Progenitor cell of endocrine pancreas (in vitro differentiated cells): ENCODE measurements at regions not wholly inside any gene's neighbourhood (a gene's known extent, or its start where the extent isn't known, plus 50 kb on each side); places are given as distances from the start of the nearest gene placed in this dataset.

Source experiments
- DNase-seq: peaks from one replicate; pipeline ENCODE4 v3.0.0; 2021; ENCODE audit warnings: low spot score; ENCODE audit not compliant: unreplicated experiment
- H3K27ac Mint-ChIP-seq: 2 replicates; pipeline ENCODE4 v1.8.0; 2021; ENCODE audit warnings: mild to moderate bottlenecking, moderate library complexity, mixed read lengths
- H3K27me3 Mint-ChIP-seq: 2 replicates; pipeline ENCODE4 v1.8.0; 2021; ENCODE audit warnings: mixed read lengths
- H3K36me3 Mint-ChIP-seq: 2 replicates; pipeline ENCODE4 v1.8.0; 2022; ENCODE audit warnings: mixed read lengths; ENCODE audit not compliant: insufficient read depth
- H3K4me1 Mint-ChIP-seq: 2 replicates; pipeline ENCODE4 v1.8.0; 2021; ENCODE audit warnings: low read depth, mixed read lengths
- H3K4me3 Mint-ChIP-seq: 2 replicates; pipeline ENCODE4 v1.8.0; 2021; ENCODE audit warnings: low read depth, mild to moderate bottlenecking, moderate library complexity, mixed read lengths
- H3K9me3 Mint-ChIP-seq: 2 replicates; pipeline ENCODE4 v1.8.0; 2021; ENCODE audit warnings: low read depth, mixed read lengths
- CTCF ChIP-seq: fragments of 200-600 bp; sonication (generic); IDR thresholded peaks from one replicate; pipeline ENCODE4 v1.5.0; 2021; ENCODE audit warnings: antibody characterized with exemption, mild to moderate bottlenecking; ENCODE audit not compliant: unreplicated experiment

GRCh38 chr12:58533652-58534051 lies 386.7 kb downstream of the LRIG3 start:
- Mint-ChIP-seq H3K9me3 (peaks cover 3% of the 10 kb centered on the region), H3K27ac (no peak overlapping the region), H3K36me3 (no peaks in the 10 kb centered on the region), H3K4me3 (no peak overlapping the region), H3K27me3 (no peaks in the 10 kb centered on the region), H3K4me1 (peaks cover 3% of the 10 kb centered on the region)
- no peak for DNase-seq
- no peak for TF ChIP-seq CTCF

DNA sequence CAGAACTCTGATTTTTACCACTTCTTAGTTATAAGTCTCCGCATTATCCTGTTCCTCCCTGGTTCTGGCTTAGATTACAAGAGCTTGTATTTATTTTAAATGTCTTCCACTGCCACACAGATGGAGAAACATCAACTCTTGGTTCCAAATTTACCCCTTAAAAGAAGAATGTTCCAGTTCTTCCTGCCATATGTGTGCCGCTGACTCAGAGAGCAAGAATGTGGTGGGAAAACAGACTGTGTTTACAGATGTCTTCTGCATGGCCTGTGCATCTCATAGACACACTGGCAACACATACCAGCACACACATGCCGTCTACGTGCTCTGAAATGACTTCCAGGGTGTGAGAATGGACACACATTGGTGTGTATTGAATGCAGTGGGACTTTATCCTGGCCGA lies 383.0 kb downstream of the LRIG3 start:
- no peak for DNase-seq
- H3K4me3 Mint-ChIP-seq: no peak overlapping the region
- H3K27ac Mint-ChIP-seq: peak overlapping the region; percentile 17
- H3K4me1 Mint-ChIP-seq: peaks cover 25% of the 10 kb centered on the region
- TF ChIP-seq CTCF: no peak
- H3K36me3 Mint-ChIP-seq: no peaks in the 10 kb centered on the region
- H3K9me3 Mint-ChIP-seq: peaks cover 3% of the 10 kb centered on the region
- H3K27me3 Mint-ChIP-seq: no peaks in the 10 kb centered on the region

- Mint-ChIP-seq H3K9me3 (peaks cover 4% of the 10 kb centered on the region), H3K27me3 (no peaks in the 10 kb centered on the region), H3K4me1 (peaks cover 28% of the 10 kb centered on the region), H3K27ac (no peak overlapping the region), H3K4me3 (no peak overlapping the region), H3K36me3 (no peaks in the 10 kb centered on the region)
- no peak for TF ChIP-seq CTCF
- no peak for DNase-seq
Observed at GRCh38 chr12:58539295-58539694, 381.0 kb downstream of the LRIG3 start.

DNA sequence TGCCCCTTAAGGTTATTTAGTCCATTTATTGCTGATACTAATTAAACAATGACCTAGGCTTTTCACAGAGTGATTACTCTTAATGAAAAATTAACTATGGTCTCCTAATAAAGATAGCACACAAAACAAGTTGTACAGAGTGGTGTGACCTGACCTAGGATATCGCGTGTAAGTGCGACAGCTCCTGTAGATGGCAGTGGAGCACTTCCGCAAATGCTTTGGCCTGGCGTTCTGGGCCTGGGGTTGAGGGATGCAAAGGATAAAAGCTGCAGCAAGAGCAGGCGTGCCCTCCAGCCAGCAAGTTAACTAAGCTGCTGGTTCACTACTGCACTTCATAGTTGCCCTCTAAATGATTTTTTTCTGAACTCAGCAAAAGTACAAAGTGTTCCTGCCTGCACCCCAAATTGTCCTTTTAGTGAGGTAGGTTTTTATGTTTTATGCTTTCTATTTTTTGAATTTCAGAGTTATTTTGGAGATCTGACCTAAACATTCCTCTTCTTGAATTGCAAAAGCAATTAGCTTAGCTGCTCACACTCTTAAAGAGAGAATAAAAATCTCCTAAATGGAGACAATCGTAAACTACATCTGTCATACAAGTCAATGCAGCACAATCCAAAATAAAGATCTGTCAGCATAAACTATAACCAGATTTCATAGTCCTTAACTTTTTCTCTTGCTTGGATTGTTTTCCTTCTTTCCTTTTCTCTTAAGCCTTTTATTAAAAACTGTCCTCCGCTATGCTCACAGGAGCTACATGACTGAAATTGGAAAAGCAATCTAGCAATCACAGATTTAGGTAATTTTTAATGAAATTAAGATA lies 379.6 kb downstream of the LRIG3 start:
- peaks cover 31% of the 10 kb centered on the region for H3K4me1 Mint-ChIP-seq
- H3K27me3 Mint-ChIP-seq: no peaks in the 10 kb centered on the region
- DNase-seq: peak; percentile 73
- peak overlapping the region; percentile 54 for H3K27ac Mint-ChIP-seq
- no peak overlapping the region for H3K4me3 Mint-ChIP-seq
- H3K36me3 Mint-ChIP-seq: no peaks in the 10 kb centered on the region
- H3K9me3 Mint-ChIP-seq: peaks cover 4% of the 10 kb centered on the region
- TF ChIP-seq CTCF: peak; percentile 90

- Mint-ChIP-seq H3K36me3 (no peaks in the 10 kb centered on the region), H3K27ac (peak overlapping the region; percentile 13)
Observed at GRCh38 chr12:58541300-58541690, 379.0 kb downstream of the LRIG3 start.

More at GRCh38 chr12:58541300-58541690, 379.0 kb downstream of the LRIG3 start:
- H3K27me3 Mint-ChIP-seq: no peaks in the 10 kb centered on the region
- H3K9me3 Mint-ChIP-seq: peaks cover 4% of the 10 kb centered on the region
- H3K4me3 Mint-ChIP-seq: no peak overlapping the region
- no peak for DNase-seq
- peaks cover 31% of the 10 kb centered on the region for H3K4me1 Mint-ChIP-seq
- no peak for TF ChIP-seq CTCF
